A673 (cell line): ENCODE measurements at regions not wholly inside any gene's neighbourhood (a gene's known extent, or its start where the extent isn't known, plus 50 kb on each side); places are given as distances from the start of the nearest gene placed in this dataset.

Source experiments
- BruUV-seq: library from RNA; stranded (reverse); fragments of 400-500 nt; replicated peaks from 2 replicates; lab custom pipeline; 2021; lab: Mats Ljungman, UMichigan
- CTCF ChIA-PET: fragments of 300-600 bp; sonication (Branson Sonifier 250); formaldehyde crosslinking; loops from one replicate; lab custom pipeline; 2022; ENCODE audit warnings: antibody characterized with exemption; lab: Charles Lee
- POLR2A ChIA-PET: fragments of 300-600 bp; sonication (Branson Sonifier 250); formaldehyde crosslinking; loops from one replicate; lab custom pipeline; 2022; ENCODE audit warnings: antibody characterized with exemption; ENCODE audit not compliant: low non-redundant PET; lab: Charles Lee
- DNase-seq: peaks from one replicate; pipeline ENCODE4 v3.0.0-alpha.2; 2015; ENCODE audit warnings: low spot score
- H3K27ac ChIP-seq: fragments of 200-600 bp; sonication (generic); 2 replicates; pipeline ENCODE4 v1.5.1; 2016; ENCODE audit warnings: mixed run types, low read depth, mild to moderate bottlenecking, mixed read lengths, antibody characterized with exemption, low read length; ENCODE audit not compliant: poor library complexity, severe bottlenecking
- H3K27me3 ChIP-seq: fragments of 200-600 bp; sonication (generic); replicated peaks from 2 replicates; pipeline ENCODE4 v1.6.1; 2017; ENCODE audit warnings: mixed run types, low read depth, mild to moderate bottlenecking, mixed read lengths, antibody characterized with exemption, low read length; ENCODE audit not compliant: insufficient read depth, poor library complexity
- H3K36me3 ChIP-seq: fragments of 200-600 bp; sonication (generic); 2 replicates; pipeline ENCODE4 v1.6.1; 2016; ENCODE audit warnings: mixed run types, mild to moderate bottlenecking, mixed read lengths, antibody characterized with exemption, low read length; ENCODE audit not compliant: insufficient read depth, poor library complexity, severe bottlenecking
- H3K4me1 ChIP-seq: fragments of 200-600 bp; sonication (generic); 2 replicates; pipeline ENCODE4 v1.6.1; 2017; ENCODE audit warnings: mixed run types, mild to moderate bottlenecking, mixed read lengths, antibody characterized with exemption, low read length; ENCODE audit not compliant: insufficient read depth, poor library complexity, severe bottlenecking
- H3K4me3 ChIP-seq: fragments of 200-600 bp; sonication (generic); 2 replicates; pipeline ENCODE4 v1.5.1; 2016; ENCODE audit warnings: low read depth, mixed run types, mild to moderate bottlenecking, mixed read lengths, low read length; ENCODE audit not compliant: poor library complexity, severe bottlenecking
- H3K9me3 ChIP-seq: fragments of 200-600 bp; sonication (generic); 2 replicates; pipeline ENCODE4 v1.6.1; 2016; ENCODE audit warnings: mixed run types, low read depth, mild to moderate bottlenecking, mixed read lengths, antibody characterized with exemption, low read length; ENCODE audit not compliant: poor library complexity, severe bottlenecking
- CTCF ChIP-seq: fragments of 300-800, 200-600 bp; sonication (generic); conservative IDR thresholded peaks from 2 replicates; pipeline ENCODE4 v1.5.1; 2017; ENCODE audit warnings: low read depth, mild to moderate bottlenecking, antibody characterized with exemption, low read length, moderate library complexity, mixed read lengths
- EZH2 ChIP-seq: fragments of 200-600 bp; sonication (generic); IDR thresholded peaks from 2 replicates; pipeline ENCODE4 v1.6.1; 2017; ENCODE audit warnings: borderline replicate concordance, low read depth, mild to moderate bottlenecking, mixed read lengths, antibody characterized with exemption, low read length; ENCODE audit not compliant: poor library complexity, severe bottlenecking
- intact Hi-C: fragments of 100-400 bp; cut with micrococcal nuclease; formaldehyde crosslinking; loops from one replicate; pipeline ENCODE4 v1.10.0; 2022; ENCODE audit not compliant: unreplicated experiment

- TF ChIP-seq CTCF (no peak), EZH2 (no peak)
- no peaks in the 10 kb centered on the region for H3K9me3 ChIP-seq
- intact Hi-C loops, result no loop called here
- H3K36me3 ChIP-seq, result no peaks in the 10 kb centered on the region
- POLR2A ChIA-PET, result no interaction called here
- no peaks in the 10 kb centered on the region for H3K4me1 ChIP-seq
- no peaks in the 10 kb centered on the region for H3K27me3 ChIP-seq
- no peak overlapping the region for H3K27ac ChIP-seq
- no peak for DNase-seq
- CTCF ChIA-PET, result no interaction called here
- H3K4me3 ChIP-seq, result no peak overlapping the region
- BruUV-seq, result no TSS peak
These were observed 374.0 kb upstream of the CDH9 start for GRCh38 chr5:27412384-27412783.

- no peak overlapping the region for H3K27ac ChIP-seq
- intact Hi-C loops, result no loop called here
- no peak overlapping the region for H3K4me3 ChIP-seq
- H3K4me1 ChIP-seq, result no peaks in the 10 kb centered on the region
- TF ChIP-seq EZH2, result no peak
- TF ChIP-seq CTCF, result no peak
- H3K9me3 ChIP-seq, result no peaks in the 10 kb centered on the region
- H3K27me3 ChIP-seq, result no peaks in the 10 kb centered on the region
- ChIA-PET POLR2A (no interaction called here), CTCF (no interaction called here)
- DNase-seq, result no peak
- no TSS peak for BruUV-seq
- H3K36me3 ChIP-seq, result no peaks in the 10 kb centered on the region
These were observed 367.6 kb upstream of the CDH9 start for GRCh38 chr5:27406020-27406419.

- Histone ChIP-seq H3K9me3 (no peaks in the 10 kb centered on the region), H3K27me3 (no peaks in the 10 kb centered on the region), H3K27ac (no peak overlapping the region), H3K4me3 (no peak overlapping the region), H3K36me3 (no peaks in the 10 kb centered on the region), H3K4me1 (no peaks in the 10 kb centered on the region)
- no TSS peak for BruUV-seq
- ChIA-PET CTCF (no interaction called here), POLR2A (no interaction called here)
- intact Hi-C loops, result no loop called here
- TF ChIP-seq EZH2 (no peak), CTCF (no peak)
- no peak for DNase-seq
These were observed 365.0 kb upstream of the CDH9 start for GRCh38 chr5:27403243-27403882.
